ENCODE measurements at regions not wholly inside any gene's neighbourhood (a gene's known extent, or its start where the extent isn't known, plus 50 kb on each side); places are given as distances from the start of the nearest gene placed in this dataset.

DNA sequence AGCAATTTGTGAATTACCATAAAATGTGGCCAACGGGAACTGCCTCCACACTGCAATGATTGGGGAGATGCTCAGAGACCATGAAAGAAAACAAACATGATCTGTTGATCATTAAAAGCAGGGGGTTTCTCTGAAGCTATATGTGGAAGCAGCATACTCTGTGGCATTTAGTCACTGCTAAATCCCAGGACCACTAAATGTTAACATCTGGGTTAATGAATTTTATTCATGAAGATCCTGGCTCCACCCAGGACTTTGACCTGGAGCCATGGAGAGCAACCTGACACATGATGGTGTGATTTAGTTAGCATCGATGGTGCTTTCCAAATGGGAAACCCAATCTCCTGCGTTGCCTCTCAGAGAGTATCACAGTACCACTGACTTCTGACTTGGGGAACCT, 497.8 kb downstream of the AGTPBP1 start:
- H3K27ac ChIP-seq, result no peak overlapping the region
- TF ChIP-seq, protein P1, sequence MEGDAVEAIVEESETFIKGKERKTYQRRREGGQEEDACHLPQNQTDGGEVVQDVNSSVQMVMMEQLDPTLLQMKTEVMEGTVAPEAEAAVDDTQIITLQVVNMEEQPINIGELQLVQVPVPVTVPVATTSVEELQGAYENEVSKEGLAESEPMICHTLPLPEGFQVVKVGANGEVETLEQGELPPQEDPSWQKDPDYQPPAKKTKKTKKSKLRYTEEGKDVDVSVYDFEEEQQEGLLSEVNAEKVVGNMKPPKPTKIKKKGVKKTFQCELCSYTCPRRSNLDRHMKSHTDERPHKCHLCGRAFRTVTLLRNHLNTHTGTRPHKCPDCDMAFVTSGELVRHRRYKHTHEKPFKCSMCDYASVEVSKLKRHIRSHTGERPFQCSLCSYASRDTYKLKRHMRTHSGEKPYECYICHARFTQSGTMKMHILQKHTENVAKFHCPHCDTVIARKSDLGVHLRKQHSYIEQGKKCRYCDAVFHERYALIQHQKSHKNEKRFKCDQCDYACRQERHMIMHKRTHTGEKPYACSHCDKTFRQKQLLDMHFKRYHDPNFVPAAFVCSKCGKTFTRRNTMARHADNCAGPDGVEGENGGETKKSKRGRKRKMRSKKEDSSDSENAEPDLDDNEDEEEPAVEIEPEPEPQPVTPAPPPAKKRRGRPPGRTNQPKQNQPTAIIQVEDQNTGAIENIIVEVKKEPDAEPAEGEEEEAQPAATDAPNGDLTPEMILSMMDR (conservative IDR thresholded peaks at IDR 0.05), result no peak
- no peak for TF ChIP-seq ZFX (IDR thresholded peaks at IDR 0.05)

DNA sequence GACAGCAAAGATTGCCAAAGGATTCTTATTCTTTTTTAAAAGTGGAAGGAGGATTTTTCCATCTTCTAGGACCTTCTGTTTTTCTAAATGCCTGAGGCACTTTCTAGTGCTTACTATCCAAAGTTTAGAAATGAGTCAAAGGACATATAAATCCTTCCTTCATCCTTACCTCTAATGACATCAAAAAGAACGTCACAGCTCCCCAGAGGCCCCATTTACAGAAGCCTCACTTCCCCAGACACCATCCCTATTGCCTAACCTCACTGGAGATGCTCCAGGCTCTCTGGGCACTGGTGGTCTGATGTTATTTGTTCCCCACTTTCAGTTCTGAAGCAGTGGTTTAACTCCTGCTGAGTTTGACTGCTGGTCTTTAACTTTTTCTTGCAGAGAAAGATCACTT, 504.3 kb downstream of the AGTPBP1 start:
- no peak for TF ChIP-seq ZFX (IDR thresholded peaks at IDR 0.05)
- TF ChIP-seq, protein P1 (conservative IDR thresholded peaks at IDR 0.05), result no peak
- H3K27ac ChIP-seq, result no peak overlapping the region

DNA sequence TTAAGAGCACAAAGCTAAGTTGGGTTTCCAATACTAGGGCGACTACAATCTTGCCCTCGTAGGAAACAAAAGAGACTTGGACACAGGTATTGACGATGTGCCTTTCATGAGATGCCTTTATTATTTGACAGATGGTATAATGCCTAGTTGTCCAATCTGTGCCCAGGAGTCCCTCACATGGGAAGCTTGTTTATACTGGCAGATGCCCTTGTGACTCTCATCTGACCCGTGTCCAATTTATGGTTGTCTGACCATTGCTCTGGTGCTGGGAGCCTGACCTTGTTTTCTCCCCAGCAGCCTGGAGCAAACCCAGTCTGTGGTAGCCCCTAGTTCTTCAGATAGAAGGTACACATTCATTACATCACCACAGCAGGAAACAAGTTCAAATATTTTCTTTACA, 511.7 kb downstream of the AGTPBP1 start:
- no peak overlapping the region for H3K27ac ChIP-seq
- TF ChIP-seq, protein P1 (conservative IDR thresholded peaks at IDR 0.05), result no peak
- TF ChIP-seq ZFX (IDR thresholded peaks at IDR 0.05), result no peak

DNA sequence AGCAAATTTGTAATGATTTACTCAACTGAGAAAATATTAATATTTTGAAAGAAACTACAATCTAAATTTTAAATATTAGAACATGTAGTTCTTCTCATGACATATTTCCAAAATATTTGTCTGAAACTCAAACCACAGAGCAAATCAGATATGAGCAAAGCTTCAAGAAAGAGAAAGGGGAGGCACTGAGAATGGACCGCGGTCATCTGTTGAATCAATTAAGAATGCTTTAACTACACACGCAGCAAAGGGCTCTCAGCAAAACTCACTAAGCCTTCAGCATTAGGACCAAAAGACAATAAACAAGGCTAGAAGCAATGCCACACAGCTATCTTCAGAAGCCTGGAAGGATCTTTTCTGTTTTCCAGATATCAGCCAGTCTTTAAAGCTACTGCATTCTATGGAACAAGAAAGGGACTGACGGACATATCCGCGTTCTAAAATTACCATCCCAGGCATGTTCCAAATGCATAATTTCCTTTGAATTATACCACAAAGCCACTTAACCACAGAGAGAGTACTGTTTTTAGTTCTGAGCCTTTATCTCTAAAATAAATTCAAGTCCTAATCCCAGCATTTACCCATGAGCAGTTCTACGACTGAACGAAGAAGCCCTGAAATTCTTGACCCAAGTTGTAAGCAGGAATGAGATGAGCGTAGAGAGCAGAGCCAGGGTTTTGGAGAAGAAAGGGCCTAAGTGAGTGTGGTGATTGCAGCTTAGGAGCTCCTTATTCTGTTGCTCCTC, 513.5 kb downstream of the AGTPBP1 start:
- no peak for TF ChIP-seq ZFX (IDR thresholded peaks at IDR 0.05)
- TF ChIP-seq, protein P1 (conservative IDR thresholded peaks at IDR 0.05), result no peak
- H3K27ac ChIP-seq, result no peak overlapping the region

DNA sequence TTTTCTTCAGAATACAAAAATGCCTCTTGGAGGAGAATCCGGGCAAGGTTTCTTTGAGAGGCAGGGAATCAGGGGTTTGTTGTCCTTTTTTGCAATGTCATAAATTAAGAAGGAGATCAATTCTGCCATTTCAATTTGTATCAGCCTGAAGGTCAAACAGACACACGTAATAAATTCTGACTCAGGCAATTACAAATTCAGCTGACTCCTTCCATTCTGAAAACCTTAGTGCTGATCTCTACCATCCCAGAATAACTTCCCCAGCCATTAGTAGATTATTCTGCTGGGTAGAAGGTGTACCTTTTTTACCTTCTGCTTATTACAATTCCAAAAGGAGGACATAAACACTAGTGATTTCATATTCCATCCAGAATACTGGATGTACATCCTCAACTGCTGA, 516.6 kb downstream of the AGTPBP1 start:
- H3K27ac ChIP-seq, result no peak overlapping the region
- TF ChIP-seq ZFX (IDR thresholded peaks at IDR 0.05), result no peak
- TF ChIP-seq, protein P1 (conservative IDR thresholded peaks at IDR 0.05), result no peak

DNA sequence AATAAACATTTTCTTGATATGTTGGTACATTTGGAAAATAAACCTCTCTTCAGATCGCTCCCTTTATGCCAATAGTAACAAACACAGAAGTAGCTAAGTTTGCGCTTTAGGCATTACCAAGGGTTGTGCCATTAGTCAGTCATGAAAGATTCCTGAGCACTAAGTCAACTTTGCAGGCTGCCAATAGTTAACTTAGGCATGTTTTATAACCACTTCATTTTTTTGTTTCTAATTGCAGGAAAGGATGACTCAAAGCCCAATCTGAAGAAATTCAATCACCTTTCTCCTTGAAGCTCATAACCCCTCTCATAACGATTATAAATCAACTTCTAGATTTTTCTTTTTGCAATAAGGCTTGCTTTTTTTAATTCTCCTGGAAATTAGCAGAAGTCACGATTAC, 517.0 kb downstream of the AGTPBP1 start:
- H3K27ac ChIP-seq, result no peak overlapping the region

DNA sequence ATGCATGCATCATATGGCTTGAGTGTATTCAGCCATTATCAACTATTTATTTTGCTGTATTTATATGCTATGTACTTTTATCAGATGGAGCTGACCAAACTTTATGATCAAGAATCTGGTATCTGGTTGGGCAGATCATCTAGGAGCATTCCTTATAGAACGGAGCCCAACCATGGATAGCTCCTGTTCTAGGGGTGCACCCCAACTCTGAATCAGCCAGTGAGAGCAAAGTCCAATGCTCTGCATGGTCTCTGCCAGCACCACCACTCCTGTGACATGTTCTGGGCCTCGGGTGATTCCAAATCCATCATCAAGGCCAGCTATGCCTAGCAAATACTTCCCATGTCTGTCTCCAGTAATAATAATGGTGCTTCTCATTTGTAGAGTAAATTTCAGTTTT, 517.5 kb downstream of the AGTPBP1 start:
- H3K27ac ChIP-seq, result no peak overlapping the region

More for the DNA sequence above, 517.0 kb downstream of the AGTPBP1 start:
- TF ChIP-seq, protein P1 (conservative IDR thresholded peaks at IDR 0.05), result no peak
- TF ChIP-seq ZFX (IDR thresholded peaks at IDR 0.05), result no peak

More for the DNA sequence above, 517.5 kb downstream of the AGTPBP1 start:
- TF ChIP-seq, protein P1 (conservative IDR thresholded peaks at IDR 0.05), result no peak
- TF ChIP-seq ZFX (IDR thresholded peaks at IDR 0.05), result no peak
